GM23338 (cell line): ENCODE measurements at regions not wholly inside any gene's neighbourhood (a gene's known extent, or its start where the extent isn't known, plus 50 kb on each side); places are given as distances from the start of the nearest gene placed in this dataset.

Experiments
- ATAC-seq: fragments of 200-7000 bp; cut with Tn5 transposase; 3 replicates; pipeline ENCODE4 v1.9.1; 2020
- DNase-seq: peaks from one replicate; pipeline ENCODE4 v3.0.0-alpha.2; 2015; ENCODE audit warnings: low spot score
- H2AFZ ChIP-seq: fragments of 200-600 bp; sonication (generic); 2 replicates; pipeline ENCODE4 v1.8.0; 2016; ENCODE audit warnings: antibody characterized with exemption, mild to moderate bottlenecking, moderate library complexity
- H3F3A ChIP-seq: fragments of 200-600 bp; sonication (generic); replicated peaks from 2 replicates; pipeline ENCODE4 v1.8.0; 2017; ENCODE audit warnings: antibody characterized with exemption, mixed run types, low read depth
- H3K27ac ChIP-seq: fragments of 200-600 bp; sonication (generic); 2 replicates; pipeline ENCODE4 v1.6.1; 2016; ENCODE audit warnings: low read depth
- H3K27me3 ChIP-seq: fragments of 200-600 bp; sonication (generic); 2 replicates; pipeline ENCODE4 v1.8.0; 2016; ENCODE audit warnings: mild to moderate bottlenecking, mixed run types, moderate library complexity; ENCODE audit not compliant: insufficient read depth
- H3K36me3 ChIP-seq: fragments of 200-600 bp; sonication (generic); 2 replicates; pipeline ENCODE4 v1.8.0; 2016; ENCODE audit warnings: mild to moderate bottlenecking; ENCODE audit not compliant: insufficient read depth
- H3K4me1 ChIP-seq: fragments of 200-600 bp; sonication (generic); 2 replicates; pipeline ENCODE4 v1.8.0; 2016; ENCODE audit warnings: mild to moderate bottlenecking, moderate library complexity; ENCODE audit not compliant: insufficient read depth
- H3K4me2 ChIP-seq: fragments of 200-600 bp; sonication (generic); 2 replicates; pipeline ENCODE4 v1.7.1; 2017; ENCODE audit warnings: mixed run types
- H3K4me3 ChIP-seq: fragments of 200-600 bp; sonication (generic); 2 replicates; pipeline ENCODE4 v1.6.1; 2016; ENCODE audit warnings: mixed run types
- H3K79me2 ChIP-seq: fragments of 200-600 bp; sonication (generic); replicated peaks from 2 replicates; pipeline ENCODE4 v1.8.0; 2017; ENCODE audit warnings: mild to moderate bottlenecking; ENCODE audit not compliant: insufficient read depth
- H3K9me2 ChIP-seq: fragments of 200-600 bp; sonication (generic); 2 replicates; pipeline ENCODE4 v1.8.0; 2017; ENCODE audit not compliant: insufficient read depth
- H4K20me1 ChIP-seq: fragments of 200-600 bp; sonication (generic); replicated peaks from 2 replicates; pipeline ENCODE4 v1.8.0; 2017; ENCODE audit warnings: mild to moderate bottlenecking; ENCODE audit not compliant: insufficient read depth
- H3K27ac Mint-ChIP-seq: 2 replicates; pipeline ENCODE4 v1.8.0; 2020; ENCODE audit warnings: inconsistent platforms, mild to moderate bottlenecking, moderate library complexity, mixed read lengths
- H3K27me3 Mint-ChIP-seq: 3 replicates; pipeline ENCODE4 v1.8.0; 2022; ENCODE audit warnings: low read depth, mild to moderate bottlenecking, moderate library complexity, mixed read lengths, inconsistent platforms; ENCODE audit not compliant: insufficient read depth, poor library complexity
- H3K36me3 Mint-ChIP-seq: 3 replicates; pipeline ENCODE4 v1.8.0; 2021; ENCODE audit warnings: low read depth, mild to moderate bottlenecking, inconsistent platforms, moderate library complexity, mixed read lengths
- H3K4me1 Mint-ChIP-seq: 3 replicates; pipeline ENCODE4 v1.8.0; 2020; ENCODE audit warnings: mild to moderate bottlenecking, inconsistent platforms, mixed read lengths
- H3K4me3 Mint-ChIP-seq: 3 replicates; pipeline ENCODE4 v1.8.0; 2021; ENCODE audit warnings: moderate library complexity, mild to moderate bottlenecking, inconsistent platforms, mixed read lengths
- H3K9me3 Mint-ChIP-seq: 3 replicates; pipeline ENCODE4 v1.8.0; 2020; ENCODE audit warnings: moderate library complexity, mild to moderate bottlenecking, inconsistent platforms, mixed read lengths
- CREB1 ChIP-seq: fragments of 250-450 bp; sonication (Bioruptor Pico); IDR thresholded peaks from 2 replicates; pipeline ENCODE4 v1.5.0; 2020; ENCODE audit warnings: low read depth, mild to moderate bottlenecking, moderate library complexity
- EZH2phosphoT487 ChIP-seq: fragments of 200-600 bp; sonication (generic); IDR thresholded peaks from one replicate; pipeline ENCODE4 v1.8.1; 2018; ENCODE audit warnings: antibody characterized with exemption; ENCODE audit not compliant: unreplicated experiment
- JUNB ChIP-seq: IDR thresholded peaks from one replicate; pipeline ENCODE4 v1.6.1; 2016; ENCODE audit warnings: antibody characterized with exemption; ENCODE audit not compliant: unreplicated experiment
- NANOG ChIP-seq: IDR thresholded peaks from 2 replicates; pipeline ENCODE4 v1.6.1; 2016; ENCODE audit warnings: antibody characterized with exemption, borderline replicate concordance
- POLR2AphosphoS5 ChIP-seq: IDR thresholded peaks from 2 replicates; pipeline ENCODE4 v1.6.1; 2016; ENCODE audit warnings: antibody characterized with exemption, low read depth
- STAT1 ChIP-seq: IDR thresholded peaks from one replicate; pipeline ENCODE4 v1.6.1; 2016; ENCODE audit warnings: antibody characterized with exemption; ENCODE audit not compliant: unreplicated experiment
- ZNF114 ChIP-seq: fragments of 250-450 bp; sonication (Bioruptor Pico); IDR thresholded peaks from 2 replicates; pipeline ENCODE4 v1.5.0; 2020; ENCODE audit warnings: mild to moderate bottlenecking, moderate library complexity
- ZNF331 ChIP-seq: fragments of 250-450 bp; sonication (Bioruptor Pico); IDR thresholded peaks from 2 replicates; pipeline ENCODE4 v1.5.0; 2020; ENCODE audit warnings: low read depth, mild to moderate bottlenecking, moderate library complexity
- TF ChIP-seq, protein P1 (sequence below), 2 experiments: fragments of 200-600 bp in 1 of 2; sonication (generic) in 1 of 2; conservative IDR thresholded peaks; 2 replicates each; pipeline versions ENCODE4 v1.5.1 to v1.6.1; 2016 to 2017; ENCODE audit warnings: antibody characterized with exemption in 2 of 2, low read depth in 2 of 2, mild to moderate bottlenecking in 2 of 2, moderate library complexity in 1 of 2
- TF ChIP-seq, protein P2 (sequence below): fragments of 250-450 bp; sonication (Bioruptor Pico); IDR thresholded peaks from 2 replicates; pipeline ENCODE4 v1.5.0; 2020; ENCODE audit warnings: mild to moderate bottlenecking, moderate library complexity

DNA sequence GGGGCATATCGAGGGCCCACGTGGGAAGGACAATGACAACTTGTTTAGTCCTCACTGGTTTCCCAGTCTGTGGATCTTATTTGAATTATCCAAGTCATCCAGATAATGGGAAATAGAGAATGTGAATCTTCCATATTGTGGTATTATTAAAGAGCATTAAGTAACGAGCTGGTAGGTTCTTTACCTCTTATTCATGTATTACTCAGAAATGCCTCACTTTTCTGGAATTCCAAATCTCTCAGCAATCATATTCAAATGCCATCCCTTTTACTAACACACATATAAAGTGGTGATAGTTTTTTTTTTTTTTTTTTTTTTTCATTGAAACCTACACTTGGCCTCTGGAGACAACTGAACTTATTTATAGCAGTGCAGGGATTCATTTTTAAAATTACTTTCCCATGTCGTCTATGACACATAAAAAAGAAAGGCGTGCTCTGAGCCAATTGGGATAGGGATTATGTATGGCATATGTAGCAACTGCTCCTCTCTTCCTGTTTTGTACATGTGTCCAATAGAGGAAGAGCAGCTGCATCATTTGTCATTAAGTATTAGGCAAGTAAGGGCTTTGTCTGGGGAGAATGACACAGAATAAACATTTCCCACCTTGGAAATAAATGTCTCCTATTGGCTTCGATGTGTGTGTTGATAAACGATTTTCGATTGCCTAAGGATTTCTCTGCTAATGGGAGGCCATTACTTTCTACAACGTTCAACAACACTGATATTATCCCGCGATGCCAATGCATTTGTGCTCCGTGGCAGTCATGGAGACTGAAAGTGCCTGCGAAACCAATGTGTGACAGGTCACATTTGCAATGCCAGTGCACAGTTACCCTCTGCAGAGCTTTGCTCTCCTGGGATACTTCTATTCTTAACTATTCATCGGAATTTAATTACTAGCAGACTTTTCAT is 78.6 kb upstream of the IFNG-AS1 start:
- Histone ChIP-seq H3K4me2 (no peak overlapping the region), H3K27me3 (no peaks in the 10 kb centered on the region), H3K4me1 (no peaks in the 10 kb centered on the region), H3K27ac (no peak overlapping the region), H3K4me3 (no peak overlapping the region), H3K9me2 (no peaks in the 10 kb centered on the region; the same call in 1 of the 2 replicates), H3K79me2 (no peaks in the 10 kb centered on the region), H3F3A (no peaks in the 10 kb centered on the region), H3K36me3 (no peaks in the 10 kb centered on the region), H2AFZ (no peak overlapping the region), H4K20me1 (no peaks in the 10 kb centered on the region; the same call in 1 of the 2 replicates)
- DNase-seq (no peak), ATAC-seq (no peak)
- TF ChIP-seq ZNF114 (no peak), CREB1 (no peak)
- Mint-ChIP-seq H3K36me3 (no peaks in the 10 kb centered on the region; the same call in 2 of the 3 replicates), H3K27ac (no peak overlapping the region), H3K4me1 (no peaks in the 10 kb centered on the region; the same call in 2 of the 3 replicates), H3K27me3 (no peaks in the 10 kb centered on the region), H3K9me3 (0 out of 3 replicates have a peak, but pooled peaks cover 3% of the 10 kb centered on the region), H3K4me3 (no peak overlapping the region)

DNA sequence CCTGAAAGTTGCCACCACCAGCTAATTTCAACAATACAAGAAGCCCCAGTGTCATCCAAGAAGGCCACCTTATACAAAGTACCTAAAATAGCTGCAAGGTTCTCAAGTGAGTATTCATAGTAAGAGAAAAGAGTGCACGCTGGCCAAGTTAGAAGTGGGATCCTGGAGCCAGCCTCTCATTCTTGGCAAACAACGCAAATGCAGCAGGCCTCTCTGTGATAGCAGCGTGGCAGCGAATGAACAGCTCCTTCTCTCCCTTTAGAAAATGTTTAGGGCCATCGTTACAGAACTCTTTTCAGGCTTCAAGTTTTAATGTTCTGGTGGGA is 78.0 kb upstream of the IFNG-AS1 start:
- peaks cover 5% of the 10 kb centered on the region for H3K4me1 Mint-ChIP-seq
- no peak overlapping the region for H3K4me3 ChIP-seq
- H3K9me2 ChIP-seq, result no peaks in the 10 kb centered on the region; the same call in 1 of the 2 replicates
- no peak overlapping the region for H3K27ac ChIP-seq
- 0 out of 3 replicates have a peak, but pooled peaks cover 3% of the 10 kb centered on the region for H3K9me3 Mint-ChIP-seq
- peaks cover 5% of the 10 kb centered on the region; the same call in 1 of the 2 replicates for H3K4me1 ChIP-seq
- no peaks in the 10 kb centered on the region; the same call in 2 of the 3 replicates for H3K36me3 Mint-ChIP-seq
- H2AFZ ChIP-seq, result no peak overlapping the region
- no peaks in the 10 kb centered on the region for H3K27me3 Mint-ChIP-seq
- H3K27me3 ChIP-seq, result no peaks in the 10 kb centered on the region
- H3K36me3 ChIP-seq, result no peaks in the 10 kb centered on the region
- ATAC-seq, result no peak
- no peaks in the 10 kb centered on the region for H3K79me2 ChIP-seq
- no peak overlapping the region for H3K4me3 Mint-ChIP-seq
- no peaks in the 10 kb centered on the region for H3F3A ChIP-seq
- DNase-seq, result no peak
- no peak overlapping the region for H3K4me2 ChIP-seq
- H4K20me1 ChIP-seq, result no peaks in the 10 kb centered on the region; the same call in 1 of the 2 replicates
- H3K27ac Mint-ChIP-seq, result no peak overlapping the region
- TF ChIP-seq EZH2phosphoT487 (no peak), JUNB (no peak), POLR2AphosphoS5 (no peak), CREB1 (no peak), STAT1 (no peak), ZNF331 (CRISPR knock-in tag) (no peak), NANOG (no peak)
- TF ChIP-seq, protein P1, sequence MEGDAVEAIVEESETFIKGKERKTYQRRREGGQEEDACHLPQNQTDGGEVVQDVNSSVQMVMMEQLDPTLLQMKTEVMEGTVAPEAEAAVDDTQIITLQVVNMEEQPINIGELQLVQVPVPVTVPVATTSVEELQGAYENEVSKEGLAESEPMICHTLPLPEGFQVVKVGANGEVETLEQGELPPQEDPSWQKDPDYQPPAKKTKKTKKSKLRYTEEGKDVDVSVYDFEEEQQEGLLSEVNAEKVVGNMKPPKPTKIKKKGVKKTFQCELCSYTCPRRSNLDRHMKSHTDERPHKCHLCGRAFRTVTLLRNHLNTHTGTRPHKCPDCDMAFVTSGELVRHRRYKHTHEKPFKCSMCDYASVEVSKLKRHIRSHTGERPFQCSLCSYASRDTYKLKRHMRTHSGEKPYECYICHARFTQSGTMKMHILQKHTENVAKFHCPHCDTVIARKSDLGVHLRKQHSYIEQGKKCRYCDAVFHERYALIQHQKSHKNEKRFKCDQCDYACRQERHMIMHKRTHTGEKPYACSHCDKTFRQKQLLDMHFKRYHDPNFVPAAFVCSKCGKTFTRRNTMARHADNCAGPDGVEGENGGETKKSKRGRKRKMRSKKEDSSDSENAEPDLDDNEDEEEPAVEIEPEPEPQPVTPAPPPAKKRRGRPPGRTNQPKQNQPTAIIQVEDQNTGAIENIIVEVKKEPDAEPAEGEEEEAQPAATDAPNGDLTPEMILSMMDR (conservative IDR thresholded peaks at IDR 0.05; ENCODE audit: low read depth in 2 of 2), result no peak
- TF ChIP-seq, protein P2, sequence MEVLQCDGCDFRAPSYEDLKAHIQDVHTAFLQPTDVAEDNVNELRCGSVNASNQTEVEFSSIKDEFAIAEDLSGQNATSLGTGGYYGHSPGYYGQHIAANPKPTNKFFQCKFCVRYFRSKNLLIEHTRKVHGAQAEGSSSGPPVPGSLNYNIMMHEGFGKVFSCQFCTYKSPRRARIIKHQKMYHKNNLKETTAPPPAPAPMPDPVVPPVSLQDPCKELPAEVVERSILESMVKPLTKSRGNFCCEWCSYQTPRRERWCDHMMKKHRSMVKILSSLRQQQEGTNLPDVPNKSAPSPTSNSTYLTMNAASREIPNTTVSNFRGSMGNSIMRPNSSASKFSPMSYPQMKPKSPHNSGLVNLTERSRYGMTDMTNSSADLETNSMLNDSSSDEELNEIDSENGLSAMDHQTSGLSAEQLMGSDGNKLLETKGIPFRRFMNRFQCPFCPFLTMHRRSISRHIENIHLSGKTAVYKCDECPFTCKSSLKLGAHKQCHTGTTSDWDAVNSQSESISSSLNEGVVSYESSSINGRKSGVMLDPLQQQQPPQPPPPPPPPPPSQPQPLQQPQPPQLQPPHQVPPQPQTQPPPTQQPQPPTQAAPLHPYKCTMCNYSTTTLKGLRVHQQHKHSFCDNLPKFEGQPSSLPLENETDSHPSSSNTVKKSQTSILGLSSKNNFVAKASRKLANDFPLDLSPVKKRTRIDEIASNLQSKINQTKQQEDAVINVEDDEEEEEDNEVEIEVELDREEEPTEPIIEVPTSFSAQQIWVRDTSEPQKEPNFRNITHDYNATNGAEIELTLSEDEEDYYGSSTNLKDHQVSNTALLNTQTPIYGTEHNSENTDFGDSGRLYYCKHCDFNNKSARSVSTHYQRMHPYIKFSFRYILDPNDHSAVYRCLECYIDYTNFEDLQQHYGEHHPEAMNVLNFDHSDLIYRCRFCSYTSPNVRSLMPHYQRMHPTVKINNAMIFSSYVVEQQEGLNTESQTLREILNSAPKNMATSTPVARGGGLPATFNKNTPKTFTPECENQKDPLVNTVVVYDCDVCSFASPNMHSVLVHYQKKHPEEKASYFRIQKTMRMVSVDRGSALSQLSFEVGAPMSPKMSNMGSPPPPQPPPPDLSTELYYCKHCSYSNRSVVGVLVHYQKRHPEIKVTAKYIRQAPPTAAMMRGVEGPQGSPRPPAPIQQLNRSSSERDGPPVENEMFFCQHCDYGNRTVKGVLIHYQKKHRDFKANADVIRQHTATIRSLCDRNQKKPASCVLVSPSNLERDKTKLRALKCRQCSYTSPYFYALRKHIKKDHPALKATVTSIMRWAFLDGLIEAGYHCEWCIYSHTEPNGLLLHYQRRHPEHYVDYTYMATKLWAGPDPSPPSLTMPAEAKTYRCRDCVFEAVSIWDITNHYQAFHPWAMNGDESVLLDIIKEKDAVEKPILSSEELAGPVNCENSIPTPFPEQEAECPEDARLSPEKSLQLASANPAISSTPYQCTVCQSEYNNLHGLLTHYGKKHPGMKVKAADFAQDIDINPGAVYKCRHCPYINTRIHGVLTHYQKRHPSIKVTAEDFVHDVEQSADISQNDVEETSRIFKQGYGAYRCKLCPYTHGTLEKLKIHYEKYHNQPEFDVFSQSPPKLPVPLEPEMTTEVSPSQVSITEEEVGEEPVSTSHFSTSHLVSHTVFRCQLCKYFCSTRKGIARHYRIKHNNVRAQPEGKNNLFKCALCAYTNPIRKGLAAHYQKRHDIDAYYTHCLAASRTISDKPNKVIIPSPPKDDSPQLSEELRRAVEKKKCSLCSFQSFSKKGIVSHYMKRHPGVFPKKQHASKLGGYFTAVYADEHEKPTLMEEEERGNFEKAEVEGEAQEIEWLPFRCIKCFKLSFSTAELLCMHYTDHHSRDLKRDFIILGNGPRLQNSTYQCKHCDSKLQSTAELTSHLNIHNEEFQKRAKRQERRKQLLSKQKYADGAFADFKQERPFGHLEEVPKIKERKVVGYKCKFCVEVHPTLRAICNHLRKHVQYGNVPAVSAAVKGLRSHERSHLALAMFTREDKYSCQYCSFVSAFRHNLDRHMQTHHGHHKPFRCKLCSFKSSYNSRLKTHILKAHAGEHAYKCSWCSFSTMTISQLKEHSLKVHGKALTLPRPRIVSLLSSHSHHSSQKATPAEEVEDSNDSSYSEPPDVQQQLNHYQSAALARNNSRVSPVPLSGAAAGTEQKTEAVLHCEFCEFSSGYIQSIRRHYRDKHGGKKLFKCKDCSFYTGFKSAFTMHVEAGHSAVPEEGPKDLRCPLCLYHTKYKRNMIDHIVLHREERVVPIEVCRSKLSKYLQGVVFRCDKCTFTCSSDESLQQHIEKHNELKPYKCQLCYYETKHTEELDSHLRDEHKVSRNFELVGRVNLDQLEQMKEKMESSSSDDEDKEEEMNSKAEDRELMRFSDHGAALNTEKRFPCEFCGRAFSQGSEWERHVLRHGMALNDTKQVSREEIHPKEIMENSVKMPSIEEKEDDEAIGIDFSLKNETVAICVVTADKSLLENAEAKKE (CRISPR knock-in tag), result no peak
